ENCODE measurements at regions not wholly inside any gene's neighbourhood (a gene's known extent, or its start where the extent isn't known, plus 50 kb on each side); places are given as distances from the start of the nearest gene placed in this dataset.

DNA sequence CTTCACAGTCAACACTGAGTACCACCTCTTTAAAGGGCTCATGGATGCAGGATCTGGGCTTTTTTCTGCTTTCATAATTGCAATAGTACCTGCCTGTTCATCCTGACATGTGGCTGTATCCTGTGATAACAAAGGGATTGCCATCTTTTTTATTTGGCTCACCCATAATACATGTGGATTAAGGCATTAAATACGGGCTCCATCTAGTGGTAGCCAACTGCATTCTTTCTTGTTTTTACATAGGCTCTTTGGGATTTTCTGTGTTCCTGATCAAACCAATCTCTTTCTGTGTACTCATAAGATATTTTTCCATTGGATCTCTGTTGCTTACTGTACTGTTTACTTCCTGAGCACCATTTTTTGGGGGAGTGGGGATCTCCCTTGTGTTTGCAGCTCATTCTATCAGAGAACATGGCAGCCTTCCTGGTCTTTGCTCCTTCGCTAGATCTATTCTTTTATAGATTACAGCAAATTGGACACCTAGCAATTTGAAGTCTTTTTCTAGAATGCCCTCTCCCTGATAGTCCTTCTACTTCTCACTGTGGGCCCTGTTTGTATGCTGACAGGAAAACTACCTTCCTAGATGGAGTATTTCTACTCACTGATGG is 723.4 kb upstream of the MDGA2 start:
- intact Hi-C loops (cut with micrococcal nuclease) = loop anchor here (1.0 to 2.0 kb wide), 2 partner anchors 481 to 774 kb away; no protein-coding TSS in a partner anchor
- no peaks in the 10 kb centered on the region for H3K27me3 ChIP-seq (replicated peaks in 1 of 4; ENCODE audit: control extremely low read depth in 1 of 4, control insufficient read depth in 3 of 4, insufficient read depth in 4 of 4, low read length in 3 of 4)
- no peak overlapping the region for H2AFZ ChIP-seq (ENCODE audit: insufficient read depth, low read depth, low read length, poor library complexity, severe bottlenecking)
- H3K9ac ChIP-seq (ENCODE audit: low read length) = no peak overlapping the region
- POLR2A ChIA-PET = no interaction called here
- H3K4me1 ChIP-seq (ENCODE audit: control insufficient read depth in 2 of 2, insufficient read depth in 2 of 2, low read length in 2 of 2) = no peaks in the 10 kb centered on the region
- no peaks in the 10 kb centered on the region for H4K20me1 ChIP-seq (ENCODE audit: control insufficient read depth, insufficient read depth, low read length, poor library complexity, severe bottlenecking)
- H3K27ac ChIP-seq (ENCODE audit: low read length in 2 of 2) = no peak overlapping the region
- no peaks in the 10 kb centered on the region for H3K9me3 ChIP-seq (ENCODE audit: control extremely low read depth in 1 of 3, control insufficient read depth in 2 of 3, insufficient read depth in 1 of 3, low read length in 2 of 3)
- WGBS (ENCODE audit: insufficient coverage) = no CpG with 5 or more reads among the region's 2 CpGs
- H3K4me2 ChIP-seq (replicated peaks; ENCODE audit: low read depth, low read length, poor library complexity, severe bottlenecking) = no peak overlapping the region
- H3K36me3 ChIP-seq (replicated peaks in 1 of 2; ENCODE audit: control extremely low read depth in 1 of 2, control insufficient read depth in 1 of 2, extremely low read depth in 1 of 2, insufficient read depth in 2 of 2, low read length in 1 of 2) = no peaks in the 10 kb centered on the region
- peak; percentile 29 for DNase-seq
- no peaks in the 10 kb centered on the region for H3K79me2 ChIP-seq (ENCODE audit: control insufficient read depth, insufficient read depth, low read length)
- Mint-ChIP-seq H3K4me3 (no peak overlapping the region), H3K27ac (no peak overlapping the region), H3K27me3 (no peaks in the 10 kb centered on the region), H3K4me1 (no peaks in the 10 kb centered on the region), H3K9me3 (ENCODE audit: insufficient read depth) (no peaks in the 10 kb centered on the region)
- TF ChIP-seq, protein P1, sequence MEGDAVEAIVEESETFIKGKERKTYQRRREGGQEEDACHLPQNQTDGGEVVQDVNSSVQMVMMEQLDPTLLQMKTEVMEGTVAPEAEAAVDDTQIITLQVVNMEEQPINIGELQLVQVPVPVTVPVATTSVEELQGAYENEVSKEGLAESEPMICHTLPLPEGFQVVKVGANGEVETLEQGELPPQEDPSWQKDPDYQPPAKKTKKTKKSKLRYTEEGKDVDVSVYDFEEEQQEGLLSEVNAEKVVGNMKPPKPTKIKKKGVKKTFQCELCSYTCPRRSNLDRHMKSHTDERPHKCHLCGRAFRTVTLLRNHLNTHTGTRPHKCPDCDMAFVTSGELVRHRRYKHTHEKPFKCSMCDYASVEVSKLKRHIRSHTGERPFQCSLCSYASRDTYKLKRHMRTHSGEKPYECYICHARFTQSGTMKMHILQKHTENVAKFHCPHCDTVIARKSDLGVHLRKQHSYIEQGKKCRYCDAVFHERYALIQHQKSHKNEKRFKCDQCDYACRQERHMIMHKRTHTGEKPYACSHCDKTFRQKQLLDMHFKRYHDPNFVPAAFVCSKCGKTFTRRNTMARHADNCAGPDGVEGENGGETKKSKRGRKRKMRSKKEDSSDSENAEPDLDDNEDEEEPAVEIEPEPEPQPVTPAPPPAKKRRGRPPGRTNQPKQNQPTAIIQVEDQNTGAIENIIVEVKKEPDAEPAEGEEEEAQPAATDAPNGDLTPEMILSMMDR (IDR thresholded peaks at IDR 0.05) = peak; percentile 59
- no peak for TF ChIP-seq EZH2 (IDR thresholded peaks at IDR 0.05; ENCODE audit: borderline replicate concordance, insufficient read depth, low read depth, low read length, poor library complexity, severe bottlenecking)
- H3K4me3 ChIP-seq (ENCODE audit: control extremely low read depth in 1 of 5, extremely low read depth in 1 of 5, insufficient read depth in 1 of 5, low read depth in 2 of 5, low read length in 4 of 5) = no peak overlapping the region
- ATAC-seq (ENCODE audit: low read depth) = no peak
- CTCF ChIA-PET = no interaction called here

DNA sequence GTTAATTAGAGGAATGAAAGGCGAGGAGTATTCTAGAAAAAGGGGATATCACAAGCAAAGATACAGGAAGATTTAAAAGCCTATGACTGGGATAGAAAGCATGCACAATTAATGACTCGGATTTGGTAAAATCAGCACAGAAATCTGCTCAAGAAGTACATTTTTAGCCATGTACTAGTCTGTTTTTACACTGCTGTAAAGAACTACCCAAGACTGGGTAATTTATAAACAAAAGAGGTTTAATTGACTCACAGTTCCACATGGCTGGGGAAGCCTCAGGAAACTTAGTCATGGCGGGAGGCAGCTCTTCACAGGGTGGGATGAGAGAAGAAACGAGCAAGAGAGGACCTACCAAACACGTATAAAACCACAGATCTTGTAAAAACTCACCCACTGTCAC is 716.3 kb upstream of the MDGA2 start:
- intact Hi-C loops (cut with micrococcal nuclease) = no loop called here
- WGBS (ENCODE audit: insufficient coverage) = 89% methylated on average over 1 of the region's 5 CpGs

More for the DNA sequence above, 716.3 kb upstream of the MDGA2 start:
- Histone ChIP-seq H3K4me1 (ENCODE audit: control insufficient read depth in 2 of 2, insufficient read depth in 2 of 2, low read length in 2 of 2) (no peaks in the 10 kb centered on the region), H3K27ac (ENCODE audit: low read length in 2 of 2) (no peak overlapping the region), H3K4me3 (ENCODE audit: control extremely low read depth in 1 of 5, extremely low read depth in 1 of 5, insufficient read depth in 1 of 5, low read depth in 2 of 5, low read length in 4 of 5) (no peak overlapping the region), H3K9ac (ENCODE audit: low read length) (no peak overlapping the region), H4K20me1 (ENCODE audit: control insufficient read depth, insufficient read depth, low read length, poor library complexity, severe bottlenecking) (no peaks in the 10 kb centered on the region), H3K79me2 (ENCODE audit: control insufficient read depth, insufficient read depth, low read length) (no peaks in the 10 kb centered on the region), H3K4me2 (replicated peaks; ENCODE audit: low read depth, low read length, poor library complexity, severe bottlenecking) (no peak overlapping the region), H3K36me3 (replicated peaks in 1 of 2; ENCODE audit: control extremely low read depth in 1 of 2, control insufficient read depth in 1 of 2, extremely low read depth in 1 of 2, insufficient read depth in 2 of 2, low read length in 1 of 2) (no peaks in the 10 kb centered on the region), H3K27me3 (replicated peaks in 1 of 4; ENCODE audit: control extremely low read depth in 1 of 4, control insufficient read depth in 3 of 4, insufficient read depth in 4 of 4, low read length in 3 of 4) (no peaks in the 10 kb centered on the region), H3K9me3 (ENCODE audit: control extremely low read depth in 1 of 3, control insufficient read depth in 2 of 3, insufficient read depth in 1 of 3, low read length in 2 of 3) (no peaks in the 10 kb centered on the region), H2AFZ (ENCODE audit: insufficient read depth, low read depth, low read length, poor library complexity, severe bottlenecking) (no peak overlapping the region)
- ATAC-seq (ENCODE audit: low read depth) (no peak), DNase-seq (no peak)
- no peaks in the 10 kb centered on the region for H3K9me3 Mint-ChIP-seq (ENCODE audit: insufficient read depth)
- H3K27ac Mint-ChIP-seq = no peak overlapping the region
- H3K4me3 Mint-ChIP-seq = no peak overlapping the region
- no peaks in the 10 kb centered on the region for H3K27me3 Mint-ChIP-seq
- TF ChIP-seq, protein P1 (IDR thresholded peaks at IDR 0.05) = no peak
- no peak for TF ChIP-seq EZH2 (IDR thresholded peaks at IDR 0.05; ENCODE audit: borderline replicate concordance, insufficient read depth, low read depth, low read length, poor library complexity, severe bottlenecking)
- ChIA-PET POLR2A (no interaction called here), CTCF (no interaction called here)
- H3K4me1 Mint-ChIP-seq = no peaks in the 10 kb centered on the region
